ENCODE measurements at regions not wholly inside any gene's neighbourhood (a gene's known extent, or its start where the extent isn't known, plus 50 kb on each side); places are given as distances from the start of the nearest gene placed in this dataset. TPM values are rescaled to one million over a fixed set of nuclear protein-coding genes. Genes with fewer than 3 reads are reported as not detected.
"Not testable (repeated sequence)": the region's sequence is repeated elsewhere in the genome, so short reads cannot be mapped to it uniquely, and the experiment has no call there.

- Histone ChIP-seq H3K27me3 (no peaks in the 10 kb centered on the region), H2AFZ (no peak overlapping the region), H3K9me3 (ENCODE audit: low read depth) (no peaks in the 10 kb centered on the region), H3K36me3 (replicated peaks; ENCODE audit: insufficient read depth, low read depth) (no peaks in the 10 kb centered on the region), H3K4me1 (ENCODE audit: insufficient read depth) (no peaks in the 10 kb centered on the region), H3K4me3 (no peak overlapping the region), H3K79me2 (no peaks in the 10 kb centered on the region), H3K9me2 (replicated peaks; ENCODE audit: insufficient read depth) (no peaks in the 10 kb centered on the region), H4K20me1 (ENCODE audit: insufficient read depth, poor library complexity, severe bottlenecking) (no peaks in the 10 kb centered on the region), H3K4me2 (no peak overlapping the region), H3K27ac (no peak overlapping the region)
- no peak for DNase-seq (ENCODE audit: low spot score)
- 82% methylated on average over 1 of the region's 1 CpG for WGBS (ENCODE audit: low lambda C conversion rate, missing lambda C conversion rate)
- no peak for TF ChIP-seq CTCF (IDR thresholded peaks at IDR 0.05; ENCODE audit: poor library complexity)
- TF ChIP-seq EZH2 (IDR thresholded peaks at IDR 0.05; ENCODE audit: borderline replicate concordance): no peak
- TF ChIP-seq EZH2phosphoT487 (IDR thresholded peaks at IDR 0.05; ENCODE audit: low read depth, severe bottlenecking, unreplicated experiment): no peak
Observed at GRCh38 chr5:86554638-86555037, 63.1 kb upstream of the COX7C start.

GRCh38 chr5:86557920-86558319 lies 59.8 kb upstream of the COX7C start:
- DNase-seq (ENCODE audit: low spot score): no peak
- no peaks in the 10 kb centered on the region for H3K36me3 ChIP-seq (replicated peaks; ENCODE audit: insufficient read depth, low read depth)
- no peak overlapping the region for H3K4me2 ChIP-seq
- H3K79me2 ChIP-seq: no peaks in the 10 kb centered on the region
- H3K4me1 ChIP-seq (ENCODE audit: insufficient read depth): no peaks in the 10 kb centered on the region
- H3K27ac ChIP-seq: no peak overlapping the region
- no peak overlapping the region for H3K4me3 ChIP-seq
- no peak for TF ChIP-seq EZH2 (IDR thresholded peaks at IDR 0.05; ENCODE audit: borderline replicate concordance)
- TF ChIP-seq CTCF (IDR thresholded peaks at IDR 0.05; ENCODE audit: poor library complexity): no peak
- TF ChIP-seq EZH2phosphoT487 (IDR thresholded peaks at IDR 0.05; ENCODE audit: low read depth, severe bottlenecking, unreplicated experiment): no peak
- H2AFZ ChIP-seq: no peak overlapping the region
- H3K9me2 ChIP-seq (replicated peaks; ENCODE audit: insufficient read depth): no peaks in the 10 kb centered on the region
- no peaks in the 10 kb centered on the region for H4K20me1 ChIP-seq (ENCODE audit: insufficient read depth, poor library complexity, severe bottlenecking)
- H3K9me3 ChIP-seq (ENCODE audit: low read depth): no peaks in the 10 kb centered on the region
- H3K27me3 ChIP-seq: no peaks in the 10 kb centered on the region

GRCh38 chr5:86565197-86565789 lies 52.4 kb upstream of the COX7C start:
- H3K9me2 ChIP-seq (replicated peaks; ENCODE audit: insufficient read depth): no peaks in the 10 kb centered on the region
- DNase-seq (ENCODE audit: low spot score): no peak
- H3K4me1 ChIP-seq (ENCODE audit: insufficient read depth): peaks cover 4% of the 10 kb centered on the region
- H3K79me2 ChIP-seq: no peaks in the 10 kb centered on the region
- H3K36me3 ChIP-seq (replicated peaks; ENCODE audit: insufficient read depth, low read depth): no peaks in the 10 kb centered on the region
- H2AFZ ChIP-seq: peak overlapping the region; percentile 55
- H4K20me1 ChIP-seq (ENCODE audit: insufficient read depth, poor library complexity, severe bottlenecking): no peaks in the 10 kb centered on the region
- H3K9me3 ChIP-seq (ENCODE audit: low read depth): no peaks in the 10 kb centered on the region
- WGBS (ENCODE audit: low lambda C conversion rate, missing lambda C conversion rate): 65% methylated on average over 8 of the region's 8 CpGs
- H3K4me3 ChIP-seq: no peak overlapping the region
- no peak for TF ChIP-seq CTCF (IDR thresholded peaks at IDR 0.05; ENCODE audit: poor library complexity)
- no peak for TF ChIP-seq EZH2 (IDR thresholded peaks at IDR 0.05; ENCODE audit: borderline replicate concordance)
- no peak for TF ChIP-seq EZH2phosphoT487 (IDR thresholded peaks at IDR 0.05; ENCODE audit: low read depth, severe bottlenecking, unreplicated experiment)
- no peak overlapping the region for H3K4me2 ChIP-seq
- H3K27me3 ChIP-seq: no peaks in the 10 kb centered on the region
- H3K27ac ChIP-seq: peak overlapping the region; percentile 76

- not testable (repeated sequence) for H3K4me3 ChIP-seq; H3K4me1 ChIP-seq (ENCODE audit: insufficient read depth); H3K4me2 ChIP-seq; H3K79me2 ChIP-seq; H4K20me1 ChIP-seq (ENCODE audit: insufficient read depth, poor library complexity, severe bottlenecking); H3K36me3 ChIP-seq (replicated peaks; ENCODE audit: insufficient read depth, low read depth); H3K9me3 ChIP-seq (ENCODE audit: low read depth); DNase-seq (ENCODE audit: low spot score); H2AFZ ChIP-seq; H3K27me3 ChIP-seq; H3K9me2 ChIP-seq (replicated peaks; ENCODE audit: insufficient read depth)
- peak overlapping the region; percentile 76 for H3K27ac ChIP-seq
- WGBS (ENCODE audit: low lambda C conversion rate, missing lambda C conversion rate): 61% methylated on average over 3 of the region's 3 CpGs
Observed at GRCh38 chr5:86566030-86566429, 51.7 kb upstream of the COX7C start.

Small RNAs in the stretch of these regions (small RNA-seq; reads per million reads assigned to genes)
- not detected for gene RBBP4P6
